HepG2 (cell line): ENCODE measurements at regions not wholly inside any gene's neighbourhood (a gene's known extent, or its start where the extent isn't known, plus 50 kb on each side); places are given as distances from the start of the nearest gene placed in this dataset.

Source experiments
- DR1 ChIP-seq: sonication (generic); formaldehyde crosslinking; IDR thresholded peaks from 2 replicates; pipeline ENCODE4 v1.8.0; 2021; ENCODE audit warnings: mild to moderate bottlenecking, missing genetic modification reagents, inconsistent platforms
- HOXD1 ChIP-seq: sonication (generic); formaldehyde crosslinking; IDR thresholded peaks from 2 replicates; pipeline ENCODE4 v1.5.0; 2020; ENCODE audit warnings: missing genetic modification reagents
- KAT8 ChIP-seq: IDR thresholded peaks from 2 replicates; pipeline ENCODE4 v1.6.1; 2016; ENCODE audit warnings: missing genetic modification reagents, missing compliant biosample characterization
- KDM2A ChIP-seq: sonication (generic); formaldehyde crosslinking; IDR thresholded peaks from 2 replicates; pipeline ENCODE4 v1.4.0; 2020; ENCODE audit warnings: low read depth, missing genetic modification reagents, borderline replicate concordance
- NR2F6 ChIP-seq, 2 experiments: IDR thresholded peaks; 2 replicates each; pipeline ENCODE4 v1.6.1; 2016; ENCODE audit warnings: antibody characterized with exemption in 1 of 2, mild to moderate bottlenecking in 1 of 2
- POLR2G ChIP-seq: fragments of 200-400 bp; formaldehyde crosslinking; IDR thresholded peaks from 2 replicates; pipeline ENCODE4 v1.6.1; 2018; ENCODE audit warnings: mild to moderate bottlenecking, low read depth, low read length, moderate library complexity
- RFX5 ChIP-seq: IDR thresholded peaks from 2 replicates; pipeline ENCODE4 v1.6.1; 2011; ENCODE audit warnings: low read depth, low read length, improper control_type of control experiment
- STAG1 ChIP-seq: sonication (generic); formaldehyde crosslinking; IDR thresholded peaks from 2 replicates; pipeline ENCODE4 v1.4.0; 2020; ENCODE audit warnings: missing genetic modification reagents
- TRAFD1 ChIP-seq: sonication (generic); formaldehyde crosslinking; IDR thresholded peaks from 2 replicates; pipeline ENCODE4 v1.5.1; 2020; ENCODE audit warnings: missing genetic modification reagents, mild to moderate bottlenecking, borderline replicate concordance
- XRCC5 ChIP-seq: fragments of 200-400 bp; formaldehyde crosslinking; optimal IDR thresholded peaks from 2 replicates; pipeline ENCODE3; 2017; ENCODE audit warnings: mild to moderate bottlenecking, low read length
- ZBTB10 ChIP-seq: sonication (generic); formaldehyde crosslinking; IDR thresholded peaks from 2 replicates; pipeline ENCODE4 v1.4.0; 2020; ENCODE audit warnings: missing genetic modification reagents, borderline replicate concordance
- ZFP36 ChIP-seq: fragments of 150-350 bp; IDR thresholded peaks from 2 replicates; pipeline ENCODE4 v1.6.1; 2018; ENCODE audit warnings: borderline replicate concordance, low read length, low read depth; ENCODE audit not compliant: partially characterized antibody
- ZFP82 ChIP-seq: sonication (generic); formaldehyde crosslinking; IDR thresholded peaks from 2 replicates; pipeline ENCODE4 v1.5.1; 2020; ENCODE audit warnings: mild to moderate bottlenecking, missing genetic modification reagents, borderline replicate concordance
- ZKSCAN8 ChIP-seq: IDR thresholded peaks from 2 replicates; pipeline ENCODE4 v1.6.1; 2016; ENCODE audit warnings: borderline replicate concordance, missing genetic modification reagents, missing compliant biosample characterization
- ZNF136 ChIP-seq: sonication (generic); formaldehyde crosslinking; IDR thresholded peaks from 2 replicates; pipeline ENCODE4 v1.8.1; 2022; ENCODE audit warnings: low read depth, mild to moderate bottlenecking, moderate library complexity, missing genetic modification reagents
- ZNF20 ChIP-seq: sonication (generic); formaldehyde crosslinking; IDR thresholded peaks from 2 replicates; pipeline ENCODE4 v1.4.0; 2020; ENCODE audit warnings: mild to moderate bottlenecking, moderate library complexity, missing genetic modification reagents
- ZNF331 ChIP-seq: sonication (generic); formaldehyde crosslinking; IDR thresholded peaks from 2 replicates; pipeline ENCODE4 v1.4.0; 2020; ENCODE audit warnings: missing genetic modification reagents
- ZNF441 ChIP-seq: sonication (generic); formaldehyde crosslinking; IDR thresholded peaks from 2 replicates; pipeline ENCODE4 v1.7.0; 2021; ENCODE audit warnings: missing genetic modification reagents, borderline replicate concordance
- ZNF678 ChIP-seq: sonication (generic); formaldehyde crosslinking; IDR thresholded peaks from 2 replicates; pipeline ENCODE4 v1.4.0; 2020; ENCODE audit warnings: mild to moderate bottlenecking, missing genetic modification reagents
- ZSCAN21 ChIP-seq: sonication (generic); formaldehyde crosslinking; IDR thresholded peaks from 2 replicates; pipeline ENCODE4 v1.8.0; 2022; ENCODE audit warnings: mild to moderate bottlenecking, missing genetic modification reagents, moderate library complexity, borderline replicate concordance
- ZSCAN25 ChIP-seq: sonication (generic); formaldehyde crosslinking; IDR thresholded peaks from 2 replicates; pipeline ENCODE4 v1.8.0; 2022; ENCODE audit warnings: mild to moderate bottlenecking, missing genetic modification reagents
- TF ChIP-seq, protein P1 (sequence below): sonication (generic); formaldehyde crosslinking; IDR thresholded peaks from 2 replicates; pipeline ENCODE4 v1.5.1; 2020; ENCODE audit warnings: mild to moderate bottlenecking, missing genetic modification reagents, moderate library complexity
- TF ChIP-seq, protein P2 (sequence below): sonication (generic); formaldehyde crosslinking; IDR thresholded peaks from 2 replicates; pipeline ENCODE4 v1.9.0; 2022; ENCODE audit warnings: low read depth, missing genetic modification reagents

DNA sequence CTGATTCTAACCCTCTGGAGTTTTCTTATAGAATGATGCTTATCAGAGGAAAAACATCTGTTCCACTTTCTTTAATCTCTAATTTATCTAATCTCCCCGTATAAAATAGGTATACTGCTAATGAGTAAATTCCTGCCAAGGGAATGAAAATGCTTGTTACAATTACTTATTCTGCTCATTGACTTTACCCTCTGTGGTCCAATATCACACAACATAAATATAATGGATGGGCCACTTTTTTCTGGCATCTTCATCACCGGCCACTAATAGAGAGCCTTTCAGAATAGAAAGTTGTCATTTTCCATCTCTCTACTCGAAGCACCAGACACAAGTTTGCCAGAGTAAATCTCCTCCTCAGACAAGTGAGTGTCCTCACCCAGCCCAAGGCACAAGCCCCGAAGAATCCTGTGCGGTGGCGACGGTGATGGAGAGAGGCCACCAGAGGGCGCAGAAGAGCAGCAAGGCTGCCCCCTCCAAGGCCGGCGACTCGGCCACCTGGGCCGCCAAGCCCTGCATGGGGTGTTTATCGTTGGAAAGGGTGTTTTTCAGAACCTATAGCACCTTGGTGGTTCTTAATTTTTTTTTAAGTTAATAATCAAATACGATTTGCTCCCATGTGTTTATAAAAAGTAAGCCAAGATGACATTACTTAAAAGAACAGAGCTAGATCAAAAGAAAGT is 212.9 kb upstream of the ARID1B start (continued):
- TF ChIP-seq NR2F6 (IDR thresholded peaks at IDR 0.05) (no peak), NR2F6 (CRISPR knock-in tag; IDR thresholded peaks at IDR 0.05) (no peak), ZBTB10 (CRISPR knock-in tag) (peak; percentile 11; the same call in 1 of the 2 replicates), RFX5 (no peak), KAT8 (CRISPR knock-in tag) (peak; percentile 39; the same call in 1 of the 2 replicates), ZNF331 (CRISPR knock-in tag) (peak; percentile 50; the same call in 1 of the 2 replicates), ZKSCAN8 (CRISPR knock-in tag) (peak; percentile 57; the same call in 1 of the 2 replicates), ZSCAN25 (no peak), POLR2G (no peak), TRAFD1 (CRISPR knock-in tag) (no peak), ZNF441 (no peak), STAG1 (CRISPR knock-in tag) (peak; percentile 94), ZNF678 (CRISPR knock-in tag) (no peak), ZNF20 (CRISPR knock-in tag) (no peak), ZNF136 (CRISPR knock-in tag) (no peak), XRCC5 (peak; percentile 94), ZFP82 (CRISPR knock-in tag) (no peak), HOXD1 (no peak), KDM2A (CRISPR knock-in tag) (peak; percentile 85; the same call in 1 of the 2 replicates), ZFP36 (peak; percentile 22), DR1 (CRISPR knock-in tag) (no peak), ZSCAN21 (no peak)
- TF ChIP-seq, protein P1, sequence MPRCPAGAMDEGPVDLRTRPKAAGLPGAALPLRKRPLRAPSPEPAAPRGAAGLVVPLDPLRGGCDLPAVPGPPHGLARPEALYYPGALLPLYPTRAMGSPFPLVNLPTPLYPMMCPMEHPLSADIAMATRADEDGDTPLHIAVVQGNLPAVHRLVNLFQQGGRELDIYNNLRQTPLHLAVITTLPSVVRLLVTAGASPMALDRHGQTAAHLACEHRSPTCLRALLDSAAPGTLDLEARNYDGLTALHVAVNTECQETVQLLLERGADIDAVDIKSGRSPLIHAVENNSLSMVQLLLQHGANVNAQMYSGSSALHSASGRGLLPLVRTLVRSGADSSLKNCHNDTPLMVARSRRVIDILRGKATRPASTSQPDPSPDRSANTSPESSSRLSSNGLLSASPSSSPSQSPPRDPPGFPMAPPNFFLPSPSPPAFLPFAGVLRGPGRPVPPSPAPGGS (CRISPR knock-in tag), result no peak
- TF ChIP-seq, protein P2, sequence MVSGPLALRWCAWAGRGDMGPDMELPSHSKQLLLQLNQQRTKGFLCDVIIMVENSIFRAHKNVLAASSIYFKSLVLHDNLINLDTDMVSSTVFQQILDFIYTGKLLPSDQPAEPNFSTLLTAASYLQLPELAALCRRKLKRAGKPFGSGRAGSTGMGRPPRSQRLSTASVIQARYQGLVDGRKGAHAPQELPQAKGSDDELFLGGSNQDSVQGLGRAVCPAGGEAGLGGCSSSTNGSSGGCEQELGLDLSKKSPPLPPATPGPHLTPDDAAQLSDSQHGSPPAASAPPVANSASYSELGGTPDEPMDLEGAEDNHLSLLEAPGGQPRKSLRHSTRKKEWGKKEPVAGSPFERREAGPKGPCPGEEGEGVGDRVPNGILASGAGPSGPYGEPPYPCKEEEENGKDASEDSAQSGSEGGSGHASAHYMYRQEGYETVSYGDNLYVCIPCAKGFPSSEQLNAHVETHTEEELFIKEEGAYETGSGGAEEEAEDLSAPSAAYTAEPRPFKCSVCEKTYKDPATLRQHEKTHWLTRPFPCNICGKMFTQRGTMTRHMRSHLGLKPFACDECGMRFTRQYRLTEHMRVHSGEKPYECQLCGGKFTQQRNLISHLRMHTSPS, result no peak
